Glomerular endothelial cell (primary cell): ENCODE measurements at regions not wholly inside any gene's neighbourhood (a gene's known extent, or its start where the extent isn't known, plus 50 kb on each side); places are given as distances from the start of the nearest gene placed in this dataset.

ENCODE experiments used
- DNase-seq: peaks from one replicate; pipeline ENCODE4 v3.0.0-alpha.2; 2011; ENCODE audit warnings: low read depth, low spot score; ENCODE audit errors: extremely low read depth

GRCh38 chr2:7774481-7774880 is 857.3 kb downstream of the RNF144A start:
- DNase-seq, result no peak

DNA sequence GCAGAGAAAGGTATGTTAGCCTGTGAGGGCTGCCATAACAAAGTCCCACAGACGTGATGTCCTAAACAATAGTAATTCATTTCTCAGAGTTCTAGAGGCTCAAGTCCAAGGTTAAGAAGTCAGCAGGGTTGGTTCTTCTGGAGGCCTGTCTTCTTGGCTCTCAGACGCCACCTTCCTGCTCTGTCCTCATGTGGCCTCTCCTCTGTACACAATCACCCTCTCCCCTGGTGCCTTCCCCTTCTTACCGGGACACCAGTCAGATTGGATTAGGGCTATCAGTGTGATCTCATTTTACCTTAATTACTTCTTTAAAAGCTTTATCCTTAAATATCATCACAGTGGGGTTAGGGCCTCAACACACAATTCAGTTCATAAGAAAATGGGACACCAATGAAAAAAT is 860.5 kb downstream of the RNF144A start:
- DNase-seq, result no peak

GRCh38 chr2:7780321-7780720 is 863.1 kb downstream of the RNF144A start:
- DNase-seq, result no peak

DNA sequence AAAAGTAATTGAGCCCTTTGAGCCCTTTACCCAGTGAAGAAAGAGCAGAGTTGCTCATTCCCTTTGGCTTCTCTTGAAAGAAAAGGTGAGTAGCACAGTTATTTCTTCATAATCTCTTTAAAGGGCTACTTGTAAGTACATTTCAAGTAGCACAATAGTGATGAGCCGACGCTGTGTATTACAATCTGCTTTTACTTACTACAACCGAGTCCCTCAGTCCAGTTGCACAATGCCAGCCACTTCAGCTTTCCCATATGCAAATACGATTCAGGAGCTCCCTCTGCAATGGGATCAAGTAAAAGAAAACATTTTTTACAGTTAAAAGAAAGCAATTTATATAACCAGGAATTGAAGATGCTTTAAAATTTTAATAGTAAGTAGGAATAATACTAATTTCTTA is 868.5 kb downstream of the RNF144A start:
- no peak for DNase-seq

GRCh38 chr2:7788736-7789135 is 871.5 kb downstream of the RNF144A start:
- no peak for DNase-seq

DNA sequence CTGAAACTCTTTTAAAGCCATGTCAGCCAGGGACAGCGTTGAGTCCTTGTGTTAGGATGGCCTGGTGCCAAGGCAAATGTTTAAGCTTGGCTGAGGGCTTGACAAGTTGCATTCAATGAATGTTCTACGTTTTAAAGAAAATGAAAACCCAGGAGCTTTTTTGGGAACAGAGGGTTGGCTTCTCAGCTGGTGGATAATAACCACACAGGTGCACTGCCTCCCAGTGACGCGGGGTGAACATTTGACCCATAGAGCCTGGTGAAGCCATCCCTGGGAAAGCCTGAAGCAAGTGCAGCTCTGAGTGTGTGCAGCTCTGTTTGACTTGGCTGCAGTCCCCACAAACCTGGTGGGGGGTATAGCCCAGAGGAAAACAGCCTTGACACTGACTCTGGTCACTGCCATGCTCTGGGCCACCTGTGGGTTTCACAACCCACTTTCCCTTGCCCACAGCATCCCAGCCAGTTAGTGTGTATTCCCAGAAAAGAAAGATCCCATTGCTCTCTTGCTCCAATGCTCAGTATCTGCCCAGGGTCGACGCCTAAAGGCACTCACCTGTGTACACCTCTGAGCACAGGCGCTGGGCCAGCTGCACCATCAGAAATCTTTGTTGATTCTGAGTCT is 874.9 kb downstream of the RNF144A start:
- DNase-seq, result no peak

GRCh38 chr2:7795778-7796563 is 878.8 kb downstream of the RNF144A start:
- no peak for DNase-seq

- no peak for DNase-seq
Measured at GRCh38 chr2:7800031-7800430, 881.8 kb upstream of the ID2 start.

GRCh38 chr2:7801212-7801611 is 880.6 kb upstream of the ID2 start:
- DNase-seq, result no peak

DNA sequence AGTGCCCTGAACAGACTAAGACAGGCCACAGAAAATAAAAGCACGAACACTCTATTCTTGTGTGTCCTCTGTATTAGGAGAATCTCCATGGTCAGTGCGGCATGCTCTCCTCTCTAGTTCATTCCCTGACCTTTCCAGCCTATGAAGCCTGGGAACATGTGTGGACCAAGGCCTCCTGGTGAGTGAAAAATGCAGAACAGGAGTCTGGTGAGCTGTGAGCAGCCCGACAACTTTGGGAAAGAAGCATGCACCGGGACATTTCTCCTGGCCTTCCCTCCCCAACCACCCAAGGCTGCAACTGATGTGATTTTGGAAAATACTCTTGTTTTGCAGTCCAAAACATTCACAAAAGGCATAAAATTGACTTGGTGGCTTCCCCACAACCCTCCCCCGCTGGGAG is 878.3 kb upstream of the ID2 start:
- DNase-seq, result no peak

DNA sequence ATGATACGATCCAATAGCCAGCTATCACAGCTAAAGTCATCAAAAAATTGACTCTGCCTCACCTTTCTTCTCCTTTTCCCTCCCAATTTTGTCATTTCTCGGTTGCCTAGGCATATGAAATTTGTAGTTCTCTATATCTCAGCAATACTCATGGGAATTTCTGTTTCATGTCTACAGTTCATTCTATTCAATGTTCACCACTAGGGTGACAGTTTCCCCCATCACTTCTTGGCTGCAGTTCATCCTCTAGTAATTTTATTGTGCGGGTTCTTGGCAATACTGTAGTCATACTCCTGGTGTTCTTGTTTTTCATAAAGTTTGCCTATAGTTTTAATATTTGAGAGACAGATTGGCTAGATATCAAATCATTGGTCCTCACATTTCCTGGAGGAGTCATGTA is 872.2 kb upstream of the ID2 start:
- DNase-seq, result no peak

GRCh38 chr2:7811073-7811472 is 870.8 kb upstream of the ID2 start:
- DNase-seq, result no peak

DNA sequence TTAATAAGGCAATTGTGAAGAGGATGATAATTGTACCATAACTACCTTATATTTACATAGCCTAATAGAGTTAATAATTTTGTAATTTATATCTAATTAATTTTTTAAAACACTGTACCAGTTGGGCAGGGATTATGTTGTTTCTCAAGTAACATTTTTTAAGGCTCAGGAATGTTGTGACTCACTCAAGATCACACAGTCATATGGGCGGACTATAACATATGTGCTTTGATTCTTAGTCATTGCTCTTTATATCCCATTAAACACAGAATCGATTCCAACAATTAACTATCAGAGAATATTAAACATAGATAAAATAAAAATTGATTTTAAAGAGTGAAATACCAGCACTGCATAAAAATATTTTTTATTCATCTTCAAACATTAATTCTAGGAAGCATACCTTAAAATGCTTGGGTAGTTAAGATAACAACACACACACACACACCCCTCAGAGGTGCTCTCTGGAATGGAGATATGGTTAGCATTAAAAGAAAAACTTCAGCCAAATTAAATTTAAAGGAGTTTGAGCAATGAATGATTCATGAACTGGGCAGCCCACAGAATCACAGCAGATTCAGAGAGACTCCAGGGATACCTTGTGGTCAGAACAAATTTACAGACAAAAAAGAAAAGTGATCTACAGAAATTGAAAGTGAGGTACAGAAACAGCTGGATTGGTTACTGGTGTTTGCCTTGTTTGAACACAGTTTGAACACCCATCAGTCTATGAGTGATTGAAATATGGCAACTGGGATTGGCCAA is 869.4 kb upstream of the ID2 start:
- no peak for DNase-seq

- no peak for DNase-seq
Measured at GRCh38 chr2:7813541-7814292, 868.1 kb upstream of the ID2 start.

- DNase-seq, result no peak
Measured at GRCh38 chr2:7815726-7816125, 866.1 kb upstream of the ID2 start.

GRCh38 chr2:7816233-7816632 is 865.6 kb upstream of the ID2 start:
- DNase-seq, result no peak

- DNase-seq, result no peak
Measured at GRCh38 chr2:7816944-7817343, 864.9 kb upstream of the ID2 start.

- DNase-seq, result no peak
Measured at GRCh38 chr2:7819316-7819715, 862.5 kb upstream of the ID2 start.

DNA sequence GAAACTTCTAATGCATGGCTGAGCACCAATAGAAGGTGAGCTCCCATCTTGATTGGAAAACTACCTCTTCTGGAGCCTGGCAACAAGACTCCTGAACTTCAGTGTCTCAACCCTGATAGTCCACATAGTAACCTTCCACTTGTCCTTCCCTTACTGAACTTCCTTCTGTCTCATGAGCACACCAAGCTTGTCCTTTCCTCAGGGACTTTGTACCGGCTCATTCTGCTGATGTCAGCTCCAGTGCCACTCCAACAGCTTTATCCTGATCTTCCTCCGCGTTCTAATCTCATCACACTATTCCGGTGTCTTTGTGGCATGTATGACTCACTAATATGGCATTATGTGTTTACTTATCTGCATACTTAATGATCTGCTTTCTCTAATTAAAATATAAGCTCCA is 862.0 kb upstream of the ID2 start:
- DNase-seq, result no peak

- no peak for DNase-seq
Measured at GRCh38 chr2:7824211-7824610, 857.6 kb upstream of the ID2 start.
